ENCODE measurements at regions not wholly inside any gene's neighbourhood (a gene's known extent, or its start where the extent isn't known, plus 50 kb on each side); places are given as distances from the start of the nearest gene placed in this dataset.

GRCh38 chr5:89998519-89999305 is 410.8 kb downstream of the CETN3 start:
- in situ Hi-C loops (cut with HindIII; ENCODE audit: low sequenced_read_pairs) = no loop called here

- in situ Hi-C loops (cut with HindIII; ENCODE audit: low sequenced_read_pairs) = no loop called here
Observed at GRCh38 chr5:89996890-89997289, 412.7 kb downstream of the CETN3 start.

GRCh38 chr5:89996335-89996734 is 413.2 kb downstream of the CETN3 start:
- in situ Hi-C loops (cut with HindIII; ENCODE audit: low sequenced_read_pairs) = no loop called here

DNA sequence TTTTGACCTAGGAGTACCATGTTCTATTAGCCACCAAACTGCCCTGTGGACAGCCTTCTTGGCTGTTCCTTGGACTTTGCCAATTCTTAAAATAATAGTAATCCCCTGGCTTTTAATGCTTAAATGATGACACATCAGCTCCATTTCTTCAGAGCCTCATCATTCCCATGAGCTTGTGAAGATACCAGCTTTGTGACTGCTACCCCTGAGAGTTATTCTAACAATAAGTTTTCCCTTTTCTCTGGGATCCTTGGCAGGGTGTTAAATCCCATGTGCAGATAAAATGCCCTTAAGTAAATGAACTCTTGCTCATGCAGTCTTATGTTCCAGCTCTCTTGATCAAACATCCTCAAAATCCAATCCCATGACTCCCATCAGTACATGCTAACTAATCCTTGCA is 415.3 kb downstream of the CETN3 start:
- in situ Hi-C loops (cut with HindIII; ENCODE audit: low sequenced_read_pairs) = no loop called here

- in situ Hi-C loops (cut with HindIII; ENCODE audit: low sequenced_read_pairs) = no loop called here
Observed at GRCh38 chr5:89992201-89992600, 417.4 kb downstream of the CETN3 start.

- in situ Hi-C loops (cut with HindIII; ENCODE audit: low sequenced_read_pairs) = no loop called here
Observed at GRCh38 chr5:89991592-89991991, 418.0 kb downstream of the CETN3 start.

DNA sequence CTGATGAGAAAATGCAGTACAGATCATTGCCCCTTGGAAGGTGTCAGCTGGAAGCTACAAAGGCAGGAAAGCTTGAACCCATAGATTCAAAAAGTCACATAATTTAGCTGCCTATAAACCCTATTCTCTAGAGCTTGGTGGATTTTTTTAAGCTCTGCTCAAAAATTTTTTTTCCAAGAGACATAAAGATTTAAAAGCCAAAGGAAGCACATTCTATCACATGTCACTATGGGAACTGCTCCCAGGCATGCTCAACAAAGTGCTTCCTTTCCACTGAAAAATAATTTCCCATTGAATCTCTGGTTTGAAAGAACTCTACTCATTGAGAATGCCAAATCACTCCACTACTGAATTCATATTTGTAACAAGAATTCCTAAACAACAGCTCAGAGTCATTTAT is 419.8 kb downstream of the CETN3 start:
- in situ Hi-C loops (cut with HindIII; ENCODE audit: low sequenced_read_pairs) = no loop called here

GRCh38 chr5:89988998-89989655 is 420.4 kb downstream of the CETN3 start:
- in situ Hi-C loops (cut with HindIII; ENCODE audit: low sequenced_read_pairs) = no loop called here

GRCh38 chr5:89988129-89988810 is 421.3 kb downstream of the CETN3 start:
- in situ Hi-C loops (cut with HindIII; ENCODE audit: low sequenced_read_pairs) = no loop called here

DNA sequence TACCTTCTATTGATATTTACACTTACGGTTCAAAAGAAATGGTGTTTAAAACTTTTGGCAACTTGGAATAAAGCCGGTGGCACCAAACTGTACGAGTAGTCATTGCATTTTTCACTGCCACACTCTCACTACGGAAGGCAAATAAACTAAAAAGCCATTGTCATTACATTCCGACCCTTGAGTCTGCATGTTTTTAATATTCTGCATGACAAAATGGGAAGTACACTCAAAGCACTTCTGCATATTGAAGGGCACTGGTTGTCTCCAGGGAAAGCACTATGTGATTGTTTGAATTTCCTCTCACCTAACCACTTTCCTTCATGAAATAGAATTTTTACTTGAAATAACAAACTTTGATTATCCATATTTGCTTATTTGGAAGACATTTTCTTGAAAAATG is 426.3 kb downstream of the CETN3 start:
- in situ Hi-C loops (cut with HindIII; ENCODE audit: low sequenced_read_pairs) = no loop called here

GRCh38 chr5:89981878-89982773 is 427.4 kb downstream of the CETN3 start:
- in situ Hi-C loops (cut with HindIII; ENCODE audit: low sequenced_read_pairs) = no loop called here

DNA sequence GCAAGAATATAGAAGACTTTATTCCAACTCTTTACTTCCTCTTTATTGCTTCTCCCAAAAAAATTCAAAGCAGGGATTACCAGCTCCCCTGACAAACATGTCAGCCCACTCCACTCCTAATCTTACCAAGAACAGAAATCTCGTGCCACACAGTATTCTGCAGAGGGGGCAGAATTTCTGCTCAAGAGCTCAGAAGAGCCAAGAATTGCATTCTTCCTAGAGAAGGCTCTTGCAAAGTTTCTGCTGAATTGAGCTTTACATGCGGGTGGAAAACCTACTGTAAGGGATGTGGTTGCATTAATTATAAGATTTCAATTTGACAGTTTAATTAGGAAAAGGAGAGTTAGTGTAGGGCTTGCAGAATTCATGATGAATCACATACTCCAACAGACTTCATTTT is 428.5 kb downstream of the CETN3 start:
- in situ Hi-C loops (cut with HindIII; ENCODE audit: low sequenced_read_pairs) = no loop called here

- in situ Hi-C loops (cut with HindIII; ENCODE audit: low sequenced_read_pairs) = no loop called here
Observed at GRCh38 chr5:89973516-89973915, 436.0 kb downstream of the CETN3 start.

- in situ Hi-C loops (cut with HindIII; ENCODE audit: low sequenced_read_pairs) = no loop called here
Observed at GRCh38 chr5:89972901-89973300, 436.7 kb downstream of the CETN3 start.

DNA sequence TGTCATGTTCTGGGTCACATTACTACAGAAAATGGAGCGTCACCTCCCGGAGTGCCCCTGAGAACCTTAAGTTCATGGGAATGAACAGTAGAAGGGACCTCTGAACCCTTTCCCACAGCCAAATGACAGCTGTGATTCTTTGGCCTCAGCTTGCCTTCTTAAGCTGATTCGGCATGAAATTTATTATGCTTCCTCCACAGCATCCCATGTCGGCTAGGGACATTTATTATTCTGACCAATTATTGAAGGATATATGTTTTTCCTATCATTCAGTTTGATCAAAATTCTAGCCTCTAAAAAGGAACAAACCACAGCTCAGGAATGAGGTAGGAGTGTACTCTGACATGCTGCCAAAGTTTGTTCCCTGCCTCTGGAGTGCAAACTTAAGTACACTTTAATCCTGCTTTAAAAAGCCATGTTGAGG is 440.6 kb downstream of the CETN3 start:
- in situ Hi-C loops (cut with HindIII; ENCODE audit: low sequenced_read_pairs) = no loop called here

DNA sequence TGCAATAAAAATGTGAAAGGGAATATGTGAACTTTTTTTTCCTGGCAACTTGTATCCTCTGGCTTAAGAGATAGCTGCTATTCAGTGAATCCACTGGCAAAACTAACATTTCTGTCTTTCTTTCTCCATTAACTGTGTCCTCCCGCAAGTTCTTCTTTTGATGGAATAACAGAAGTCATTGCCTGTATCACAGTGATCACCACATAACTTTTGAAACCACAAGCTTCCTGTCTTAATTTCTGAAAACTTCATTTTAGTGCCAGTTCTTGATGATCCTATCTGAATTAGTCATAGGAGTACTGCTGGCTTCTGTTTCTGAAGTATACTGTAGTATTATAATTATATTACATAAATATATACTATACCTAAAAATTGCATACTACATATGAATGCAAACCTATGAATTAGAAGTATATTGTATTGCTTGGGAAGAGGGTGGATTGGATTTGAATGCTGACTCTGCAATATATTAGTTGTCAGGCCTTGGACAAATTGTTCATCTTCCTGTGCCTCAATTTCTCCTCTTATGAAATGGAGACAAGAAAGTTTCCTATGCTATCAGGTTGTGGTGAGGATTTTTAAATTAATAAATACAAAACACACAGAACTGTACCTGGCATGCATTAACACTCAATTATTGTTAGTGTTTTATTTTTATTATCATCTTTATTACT is 441.6 kb downstream of the CETN3 start:
- in situ Hi-C loops (cut with HindIII; ENCODE audit: low sequenced_read_pairs) = no loop called here

GRCh38 chr5:89956838-89957237 is 452.7 kb downstream of the CETN3 start:
- in situ Hi-C loops (cut with HindIII; ENCODE audit: low sequenced_read_pairs) = no loop called here

DNA sequence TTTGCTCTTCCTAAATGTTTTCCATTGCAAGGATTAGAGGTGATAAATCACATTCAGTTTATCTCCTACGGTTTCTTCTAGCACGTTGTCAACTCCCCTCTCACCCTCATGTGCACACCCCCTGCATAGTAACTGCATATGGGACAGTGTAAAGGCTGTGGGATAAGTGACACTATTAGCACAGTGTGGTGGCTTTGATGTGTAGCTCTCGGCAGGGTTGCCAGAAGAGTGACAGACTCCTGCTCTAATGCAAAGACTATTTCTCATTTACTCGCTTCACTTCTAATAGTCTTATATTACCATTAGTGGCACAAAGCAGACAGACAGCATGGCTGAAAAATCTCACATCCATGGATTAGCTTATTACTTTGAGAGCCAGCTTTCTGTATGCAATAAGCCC is 454.6 kb downstream of the CETN3 start:
- in situ Hi-C loops (cut with HindIII; ENCODE audit: low sequenced_read_pairs) = no loop called here

DNA sequence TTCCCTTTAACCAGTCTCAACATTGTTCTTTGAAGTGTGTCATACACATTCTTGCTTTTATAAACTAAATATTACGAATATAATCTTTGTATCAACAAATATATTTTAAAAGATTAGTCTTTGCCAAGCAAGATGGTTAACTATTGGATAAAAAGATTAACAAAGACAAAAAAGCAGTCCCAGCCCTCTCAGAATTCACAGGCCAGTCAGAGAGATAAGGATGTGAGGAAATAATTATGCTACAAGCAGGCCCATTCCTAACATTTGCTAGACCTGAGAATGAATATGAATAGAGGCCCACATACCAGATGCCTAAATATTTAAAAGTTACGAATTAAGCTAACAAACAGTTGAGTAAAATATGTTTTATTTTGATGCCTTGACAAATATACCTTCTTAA is 457.7 kb downstream of the CETN3 start:
- in situ Hi-C loops (cut with HindIII; ENCODE audit: low sequenced_read_pairs) = no loop called here

GRCh38 chr5:89950234-89950633 is 459.3 kb downstream of the CETN3 start:
- in situ Hi-C loops (cut with HindIII; ENCODE audit: low sequenced_read_pairs) = no loop called here

Measured in endothelial cell of hepatic sinusoid (primary cell).